ENCODE measurements at regions not wholly inside any gene's neighbourhood (a gene's known extent, or its start where the extent isn't known, plus 50 kb on each side); places are given as distances from the start of the nearest gene placed in this dataset.
A peak's percentile ranks its signal among the peaks of the same experiment; 100 is the strongest.

GRCh38 chr5:170159947-170160346 is 54.2 kb downstream of the FOXI1 start:
- no peak for DNase-seq

- DNase-seq, result peak; percentile 35
These were observed 55.4 kb downstream of the FOXI1 start for GRCh38 chr5:170161069-170161468.

DNA sequence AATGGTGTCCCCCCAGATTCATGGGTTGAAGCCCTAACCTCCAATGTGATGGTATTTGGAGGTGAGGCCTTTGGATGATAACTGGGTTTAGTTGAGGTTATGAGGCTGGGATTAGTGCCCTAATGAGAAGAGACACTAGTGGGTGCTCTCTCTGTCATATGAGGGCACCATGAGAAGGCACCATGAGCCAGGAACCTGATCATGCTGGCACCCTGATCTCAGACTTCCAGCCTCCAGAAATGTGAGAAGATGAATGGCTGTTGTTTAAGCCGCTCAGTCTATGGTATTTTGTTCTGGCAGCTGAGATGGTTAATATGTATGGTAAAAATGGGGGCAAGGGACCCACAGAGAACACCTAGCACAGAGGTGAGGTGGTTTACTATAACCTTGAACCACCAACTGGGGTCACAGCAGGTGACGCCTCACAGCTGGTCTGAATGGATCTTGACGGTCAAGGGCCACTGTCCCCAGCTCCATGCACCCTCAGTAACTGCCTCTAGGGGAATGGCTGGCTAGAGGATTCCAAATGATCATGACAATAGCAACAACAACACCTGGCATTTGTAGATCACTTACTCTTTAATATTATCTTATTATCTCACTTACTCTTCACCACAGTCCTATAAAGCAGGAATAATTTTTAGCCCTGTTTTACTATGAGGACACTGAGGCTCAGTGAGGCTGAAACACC is 57.1 kb downstream of the FOXI1 start:
- no peak for DNase-seq

DNA sequence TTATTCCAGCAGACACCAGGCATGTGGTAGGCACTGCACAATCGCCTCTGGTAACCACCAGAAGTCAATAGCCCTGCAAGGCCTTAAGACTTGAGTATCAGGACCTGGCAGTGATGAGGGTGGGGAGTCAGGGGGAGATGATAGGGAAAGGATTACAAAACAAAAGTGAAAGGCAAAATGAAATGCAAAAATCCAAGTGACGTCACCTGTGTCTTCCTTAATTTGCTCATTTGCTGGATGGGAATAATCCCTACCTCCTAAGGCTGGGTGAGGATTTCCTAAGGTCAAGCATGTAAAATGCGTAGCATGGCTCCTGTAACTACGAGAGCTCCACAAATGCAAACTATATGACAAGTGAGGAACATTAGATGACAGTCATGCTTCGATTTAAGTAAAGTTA is 58.4 kb downstream of the FOXI1 start:
- DNase-seq, result no peak

DNA sequence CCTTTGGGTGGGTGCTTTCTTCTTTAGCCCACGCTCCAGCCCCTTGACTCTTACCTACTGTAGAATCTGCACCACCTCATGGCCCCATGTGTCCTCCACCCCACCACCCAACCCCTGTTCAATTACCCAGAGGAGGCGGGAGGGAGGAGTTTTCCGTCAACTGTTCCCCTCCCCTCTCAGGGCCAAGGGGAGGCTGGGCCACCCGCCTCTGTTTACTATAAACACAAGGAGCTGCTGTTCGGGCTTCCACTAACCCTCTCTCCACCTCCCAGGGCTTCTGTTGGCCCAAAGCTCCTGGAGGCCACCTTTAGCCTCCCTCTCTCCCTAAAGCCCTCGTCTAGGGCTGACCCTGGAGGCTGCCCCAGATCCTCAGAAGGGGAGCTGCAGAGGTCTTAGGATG is 59.2 kb downstream of the FOXI1 start:
- no peak for DNase-seq

- no peak for DNase-seq
These were observed 60.4 kb downstream of the FOXI1 start for GRCh38 chr5:170166101-170166500.

- DNase-seq, result no peak
These were observed 62.3 kb downstream of the FOXI1 start for GRCh38 chr5:170168002-170168401.

GRCh38 chr5:170168797-170169196 is 63.1 kb downstream of the FOXI1 start:
- DNase-seq, result no peak

GRCh38 chr5:170169996-170170395 is 62.8 kb upstream of the C5orf58 start:
- no peak for DNase-seq

DNA sequence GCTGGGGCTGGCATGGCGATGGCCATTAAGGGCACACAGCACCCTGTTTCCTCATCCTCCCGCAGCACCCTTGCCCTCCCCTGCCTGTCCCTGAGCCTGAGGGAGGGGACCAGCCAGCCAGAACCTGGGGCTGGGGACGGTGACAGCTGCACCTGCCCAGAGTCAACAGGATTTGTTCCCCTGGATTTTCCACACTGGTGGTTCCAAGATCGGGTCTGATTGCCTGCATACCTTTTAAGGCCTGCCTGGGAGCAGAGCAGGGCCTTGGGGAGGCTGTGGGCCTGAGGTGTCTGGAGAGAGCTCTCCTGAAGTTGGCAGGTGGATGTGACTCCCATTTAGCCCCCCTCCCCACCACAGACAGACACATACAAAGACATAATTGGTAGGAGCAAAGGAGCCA is 61.0 kb upstream of the C5orf58 start:
- DNase-seq, result no peak

DNA sequence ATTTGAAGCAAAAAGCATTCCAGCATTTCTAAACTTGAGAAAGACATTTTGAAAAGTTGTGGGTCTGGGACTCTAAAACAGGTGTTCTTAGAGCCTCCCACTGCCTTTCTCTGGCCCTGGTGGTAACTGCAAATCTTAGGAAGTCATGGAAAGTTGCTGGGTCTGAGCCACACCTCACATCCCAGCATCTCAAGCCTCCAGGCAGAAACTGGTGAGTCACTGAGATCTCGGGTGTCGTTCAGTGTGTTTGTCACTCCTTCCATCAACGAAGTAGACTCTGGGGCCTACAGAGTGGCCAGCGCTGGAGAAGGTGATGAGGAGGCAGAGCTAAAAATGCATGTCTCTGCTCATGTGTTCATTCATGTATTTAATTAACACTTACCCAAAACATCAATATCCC is 59.6 kb upstream of the C5orf58 start:
- peak; percentile 27 for DNase-seq

DNA sequence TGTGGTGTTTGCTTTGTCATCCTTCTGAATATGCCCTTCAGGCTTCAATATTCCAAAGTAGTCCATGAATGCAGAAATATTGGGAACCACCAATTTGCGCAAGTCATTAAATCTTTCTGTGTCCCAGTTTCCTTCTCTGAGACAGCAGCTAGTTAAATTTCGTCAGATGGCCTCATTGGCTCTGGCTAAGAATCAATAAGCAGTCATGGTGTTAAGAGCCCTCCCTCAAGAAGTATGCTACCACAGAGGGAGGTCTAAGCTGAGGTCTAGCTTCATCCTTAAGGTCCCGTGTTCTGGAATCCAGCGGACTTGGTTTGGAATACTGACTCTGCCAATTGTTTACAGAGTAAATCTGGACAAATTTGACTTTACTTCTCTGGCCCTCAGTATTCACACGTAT is 59.1 kb upstream of the C5orf58 start:
- no peak for DNase-seq

- no peak for DNase-seq
These were observed 55.9 kb upstream of the C5orf58 start for GRCh38 chr5:170176916-170177315.

DNA sequence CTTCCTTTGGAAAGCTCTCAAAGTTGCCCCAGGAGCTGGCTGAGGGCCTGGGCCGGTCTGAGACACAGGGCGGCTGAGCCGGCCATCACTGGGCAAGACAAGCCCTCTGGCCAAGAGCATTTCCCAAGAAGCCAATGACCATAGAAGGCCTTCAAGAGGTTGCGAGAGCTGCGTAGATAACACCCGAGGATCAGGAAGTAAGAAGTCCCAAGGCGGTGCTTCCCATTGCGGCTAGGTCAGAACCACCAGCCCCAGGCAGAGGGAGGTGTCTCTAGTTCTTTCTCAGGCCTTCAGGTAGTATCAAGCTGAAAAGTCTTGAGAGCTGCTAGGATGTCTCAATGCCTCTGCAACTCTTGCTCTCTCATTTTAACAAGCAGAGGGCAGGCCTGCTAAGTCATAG is 54.0 kb upstream of the C5orf58 start:
- DNase-seq, result no peak

GRCh38 chr5:170179626-170180025 is 53.2 kb upstream of the C5orf58 start:
- no peak for DNase-seq

- no peak for DNase-seq
These were observed 50.9 kb upstream of the C5orf58 start for GRCh38 chr5:170181902-170182301.

- DNase-seq, result no peak
These were observed 50.3 kb upstream of the C5orf58 start for GRCh38 chr5:170182491-170182890.
